Duodenal mucosa (tissue), 2 donors: ENCODE measurements at regions not wholly inside any gene's neighbourhood (a gene's known extent, or its start where the extent isn't known, plus 50 kb on each side); places are given as distances from the start of the nearest gene placed in this dataset.

Experiments
- H3K27ac ChIP-seq: one replicate; pipeline ENCODE4 v1.7.0; 2013; ENCODE audit warnings: low read depth, low read length
- H3K27me3 ChIP-seq, 2 donors: one replicate each; pipeline ENCODE4 v1.7.0; 2013; ENCODE audit warnings: low read length in 2 of 2, control low read depth in 1 of 2; ENCODE audit not compliant: insufficient read depth in 2 of 2, control insufficient read depth in 1 of 2
- H3K36me3 ChIP-seq, 2 donors: one replicate each; pipeline ENCODE4 v1.7.0; 2013; ENCODE audit warnings: low read length in 2 of 2, control low read depth in 1 of 2; ENCODE audit not compliant: insufficient read depth in 2 of 2, control insufficient read depth in 1 of 2
- H3K4me1 ChIP-seq, 2 donors: one replicate each; pipeline ENCODE4 v1.7.0; 2013; ENCODE audit warnings: low read length in 2 of 2, control low read depth in 1 of 2; ENCODE audit not compliant: insufficient read depth in 2 of 2, control insufficient read depth in 1 of 2
- H3K4me3 ChIP-seq, 2 donors: one replicate each; pipeline ENCODE4 v1.7.0; 2013; ENCODE audit warnings: low read length in 2 of 2, low read depth in 1 of 2
- H3K9ac ChIP-seq, 2 donors: one replicate each; pipeline ENCODE4 v1.7.0; 2013; ENCODE audit warnings: low read length in 2 of 2, low read depth in 1 of 2
- H3K9me3 ChIP-seq, 2 donors: one replicate each; pipeline ENCODE4 v1.7.0; 2013; ENCODE audit warnings: low read length in 2 of 2, control low read depth in 1 of 2; ENCODE audit not compliant: control insufficient read depth in 1 of 2

DNA sequence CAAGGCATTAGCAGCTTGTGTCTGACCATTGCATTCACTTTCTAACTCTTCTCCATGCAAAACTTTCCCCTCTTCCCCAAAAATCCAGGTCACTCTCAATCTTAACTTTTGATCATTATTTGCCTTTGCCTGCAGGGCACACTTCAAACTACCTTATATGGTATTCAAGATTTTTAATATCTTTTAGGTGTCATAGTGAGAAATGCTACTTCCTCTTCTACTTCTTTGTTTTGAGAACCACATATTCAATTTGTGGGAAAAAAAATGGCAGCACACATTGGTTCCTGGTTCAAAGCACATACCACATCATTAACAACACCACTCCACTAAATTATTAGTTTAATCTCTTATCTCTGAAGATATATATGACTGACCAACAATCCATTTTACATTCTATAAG is 1267.0 kb upstream of the CITED2 start:
- H3K27me3 ChIP-seq, result no peaks in the 10 kb centered on the region
- peaks cover 0 to 2% of the 10 kb centered on the region in 2 donors for H3K9me3 ChIP-seq
- H3K36me3 ChIP-seq, result no peaks in the 10 kb centered on the region
- H3K4me3 ChIP-seq, result no peak overlapping the region
- no peak overlapping the region for H3K9ac ChIP-seq
- no peak overlapping the region for H3K27ac ChIP-seq
- no peaks in the 10 kb centered on the region for H3K4me1 ChIP-seq

DNA sequence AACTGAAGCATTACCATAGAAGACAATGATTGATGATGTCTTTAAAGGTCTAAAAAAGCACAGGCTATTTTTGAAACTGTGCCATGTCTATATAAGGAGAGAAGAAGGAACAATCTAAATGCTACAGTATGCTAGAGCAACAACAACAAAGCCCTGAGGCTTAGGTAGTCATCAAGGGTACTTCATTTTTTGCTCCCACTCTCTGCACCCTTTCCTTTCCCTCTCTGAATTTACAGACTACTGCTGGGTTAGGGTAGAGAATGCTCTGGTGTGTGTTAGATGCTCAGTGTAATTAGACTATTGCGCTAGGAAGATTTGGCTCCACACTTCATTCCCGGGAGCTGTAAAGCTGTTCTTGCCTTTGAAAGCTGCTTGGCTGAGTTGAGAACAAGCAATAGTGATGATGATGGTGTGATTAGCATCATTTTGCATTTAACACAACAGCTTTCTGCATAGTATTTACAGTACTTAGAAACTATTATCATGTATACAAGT is 1262.5 kb upstream of the CITED2 start:
- no peak overlapping the region for H3K9ac ChIP-seq
- no peaks in the 10 kb centered on the region for H3K4me1 ChIP-seq
- no peak overlapping the region for H3K27ac ChIP-seq
- H3K36me3 ChIP-seq, result no peaks in the 10 kb centered on the region
- H3K4me3 ChIP-seq, result no peak overlapping the region
- H3K27me3 ChIP-seq, result no peaks in the 10 kb centered on the region
- H3K9me3 ChIP-seq, result no peaks in the 10 kb centered on the region

DNA sequence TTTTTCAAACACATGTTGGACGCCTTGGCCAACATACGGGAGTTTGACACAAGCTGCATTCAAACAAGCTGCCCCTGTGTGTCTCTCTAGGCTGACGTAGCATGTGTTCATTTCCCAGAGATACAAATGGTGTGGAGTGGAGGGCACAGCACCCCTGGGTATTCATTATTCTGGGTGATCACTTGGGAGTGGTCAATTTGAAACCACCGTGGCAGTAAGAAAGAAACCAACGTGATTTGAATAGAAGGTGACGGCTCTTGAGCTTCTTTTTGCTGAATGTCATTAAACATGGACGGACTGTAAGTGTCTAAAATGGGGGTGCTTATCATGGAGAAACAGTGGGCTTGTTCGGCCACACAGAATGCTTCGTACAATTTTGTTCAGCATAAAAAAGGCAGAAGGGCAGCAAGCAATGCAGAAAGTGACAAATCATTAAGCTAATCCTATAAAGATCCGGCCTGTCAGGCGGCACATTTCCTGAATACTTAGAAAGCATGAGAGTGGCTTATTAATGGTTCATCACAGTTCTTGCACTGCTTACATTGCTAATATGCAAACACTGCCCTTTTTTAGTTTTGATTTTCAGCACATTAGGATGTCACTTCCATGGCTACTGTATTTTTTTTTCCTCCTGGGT is 1261.9 kb upstream of the CITED2 start:
- Histone ChIP-seq H3K27me3 (no peaks in the 10 kb centered on the region), H3K9me3 (no peaks in the 10 kb centered on the region), H3K4me1 (no peaks in the 10 kb centered on the region), H3K27ac (no peak overlapping the region), H3K9ac (no peak overlapping the region), H3K36me3 (no peaks in the 10 kb centered on the region), H3K4me3 (no peak overlapping the region)

DNA sequence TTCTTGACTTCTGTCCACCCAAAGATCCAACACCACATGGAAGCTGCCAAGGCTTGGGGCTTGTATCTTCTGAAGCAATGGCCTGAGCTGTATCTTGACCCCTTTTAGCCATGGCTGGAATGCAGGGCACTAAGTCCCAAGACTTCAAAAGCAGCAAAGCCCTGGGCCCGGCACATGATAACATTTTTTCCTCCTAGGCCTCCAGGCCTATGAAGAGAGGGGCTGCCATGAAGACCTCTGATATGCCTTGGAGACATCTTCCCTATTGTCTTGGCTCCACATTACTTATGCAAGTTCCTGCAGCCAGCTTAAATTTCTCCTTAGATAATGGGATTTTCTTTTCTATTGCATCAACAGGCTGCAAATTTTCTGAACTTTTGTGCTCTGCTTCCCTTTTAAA is 1252.6 kb upstream of the CITED2 start:
- Histone ChIP-seq H3K4me1 (no peaks in the 10 kb centered on the region), H3K27me3 (no peaks in the 10 kb centered on the region), H3K9ac (no peak overlapping the region), H3K9me3 (peaks cover 7 to 12% of the 10 kb centered on the region in 2 donors), H3K27ac (no peak overlapping the region), H3K4me3 (no peak overlapping the region), H3K36me3 (no peaks in the 10 kb centered on the region)

DNA sequence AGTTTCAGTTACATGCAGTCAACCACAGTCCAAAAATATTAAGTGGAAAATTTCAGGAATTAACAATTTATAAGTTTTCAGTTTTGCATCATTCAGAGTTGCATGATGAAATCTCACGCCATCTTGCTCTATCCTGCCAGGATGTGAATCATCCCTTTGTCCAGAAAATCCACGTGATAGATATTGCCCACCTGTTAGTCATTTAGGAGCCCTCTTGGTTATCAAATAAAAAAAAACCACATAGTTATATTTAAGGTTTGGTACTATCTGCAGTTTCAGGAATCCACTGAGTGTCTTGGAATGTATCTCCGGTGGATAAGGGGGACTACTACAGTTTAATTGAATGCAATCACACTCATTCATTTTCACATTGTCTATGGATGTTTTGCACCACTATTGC is 1249.0 kb upstream of the CITED2 start:
- Histone ChIP-seq H3K36me3 (no peaks in the 10 kb centered on the region), H3K4me3 (no peak overlapping the region), H3K9ac (no peak overlapping the region), H3K4me1 (no peaks in the 10 kb centered on the region), H3K9me3 (peaks cover 7 to 12% of the 10 kb centered on the region in 2 donors), H3K27me3 (no peaks in the 10 kb centered on the region), H3K27ac (no peak overlapping the region)

DNA sequence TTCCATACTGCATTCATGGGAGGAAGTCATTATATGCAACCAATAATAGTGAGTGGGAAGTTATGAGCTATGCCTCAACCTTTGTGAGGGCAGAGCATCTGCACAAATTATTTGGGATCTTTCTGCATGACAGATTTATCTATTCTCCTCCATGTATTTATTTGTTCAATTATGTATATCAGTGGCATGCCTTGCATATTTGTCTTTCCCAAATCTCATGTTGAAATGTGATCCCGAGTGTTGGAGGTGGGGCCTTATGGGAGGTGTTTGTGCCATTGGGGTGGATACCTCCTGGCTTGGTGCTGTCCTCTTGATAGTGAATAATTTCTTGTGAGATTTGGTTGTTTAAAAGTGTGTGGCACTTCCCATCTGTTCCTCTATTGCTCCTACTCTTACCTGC is 1246.0 kb upstream of the CITED2 start:
- Histone ChIP-seq H3K27me3 (no peaks in the 10 kb centered on the region), H3K9me3 (no peaks in the 10 kb centered on the region), H3K4me3 (no peak overlapping the region), H3K9ac (no peak overlapping the region), H3K27ac (no peak overlapping the region), H3K4me1 (no peaks in the 10 kb centered on the region), H3K36me3 (no peaks in the 10 kb centered on the region)

DNA sequence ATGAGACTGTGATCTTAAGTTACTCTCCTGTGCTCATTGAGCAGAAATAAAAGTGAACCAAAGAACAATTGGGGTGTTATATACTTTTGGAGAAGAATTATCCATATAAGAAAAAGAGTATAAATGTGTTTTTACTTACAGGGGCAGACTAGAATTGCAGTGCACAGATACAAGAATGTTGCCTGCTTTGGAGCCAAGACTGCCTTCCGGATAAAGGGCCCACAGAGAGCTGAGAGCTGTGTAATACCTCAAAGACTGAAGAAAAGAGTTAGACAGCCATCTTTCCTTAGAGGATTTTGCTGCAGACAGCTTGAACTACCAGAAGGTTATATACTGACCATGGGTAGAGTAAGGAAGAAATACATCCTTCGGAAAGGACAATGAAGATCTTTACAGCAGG is 1235.5 kb upstream of the CITED2 start:
- H3K36me3 ChIP-seq, result no peaks in the 10 kb centered on the region
- no peak overlapping the region for H3K27ac ChIP-seq
- no peaks in the 10 kb centered on the region for H3K27me3 ChIP-seq
- no peaks in the 10 kb centered on the region for H3K9me3 ChIP-seq
- no peaks in the 10 kb centered on the region for H3K4me1 ChIP-seq
- no peak overlapping the region for H3K9ac ChIP-seq
- H3K4me3 ChIP-seq, result no peak overlapping the region

DNA sequence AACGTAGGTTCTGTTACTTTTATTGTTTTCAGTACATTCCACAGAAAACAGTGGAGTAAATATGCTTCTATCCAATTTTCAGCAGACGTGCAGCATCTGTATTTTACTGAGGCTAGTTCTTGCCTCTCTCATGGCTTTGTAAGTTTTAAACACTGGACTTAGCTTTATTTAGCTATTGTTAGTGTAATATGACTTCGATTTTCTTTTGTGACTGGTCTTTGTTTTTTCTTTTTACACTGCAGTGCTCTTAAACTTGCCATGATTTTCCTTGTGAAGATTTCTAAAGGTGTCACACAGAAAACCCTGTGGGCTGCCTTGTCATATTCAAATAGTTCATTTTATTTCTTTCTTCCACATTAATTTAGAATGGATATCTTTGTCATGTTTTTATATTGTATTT is 1234.9 kb upstream of the CITED2 start:
- no peak overlapping the region for H3K27ac ChIP-seq
- no peaks in the 10 kb centered on the region for H3K4me1 ChIP-seq
- H3K4me3 ChIP-seq, result no peak overlapping the region
- no peak overlapping the region for H3K9ac ChIP-seq
- no peaks in the 10 kb centered on the region for H3K9me3 ChIP-seq
- H3K27me3 ChIP-seq, result no peaks in the 10 kb centered on the region
- no peaks in the 10 kb centered on the region for H3K36me3 ChIP-seq

DNA sequence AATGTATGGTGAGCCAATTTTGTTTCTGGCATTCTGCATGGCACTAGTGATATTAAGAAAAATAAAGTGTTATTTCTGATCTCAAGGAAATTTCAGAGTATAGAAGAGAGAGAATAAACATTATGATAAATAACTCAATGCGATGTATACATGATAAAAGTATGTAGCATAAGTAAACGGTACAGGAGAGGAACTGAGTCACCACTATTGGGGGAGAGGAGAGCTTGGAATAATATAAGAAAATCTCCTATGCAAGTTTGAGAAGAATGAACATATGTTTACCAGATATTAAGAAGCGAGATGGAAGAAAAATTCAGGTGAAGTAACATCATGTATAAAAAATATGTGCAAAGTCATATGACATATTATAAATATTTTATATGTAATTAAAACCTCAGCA is 1230.3 kb upstream of the CITED2 start:
- no peak overlapping the region for H3K27ac ChIP-seq
- H3K4me1 ChIP-seq, result no peaks in the 10 kb centered on the region
- H3K4me3 ChIP-seq, result no peak overlapping the region
- no peak overlapping the region for H3K9ac ChIP-seq
- H3K27me3 ChIP-seq, result no peaks in the 10 kb centered on the region
- no peaks in the 10 kb centered on the region for H3K9me3 ChIP-seq
- no peaks in the 10 kb centered on the region for H3K36me3 ChIP-seq

DNA sequence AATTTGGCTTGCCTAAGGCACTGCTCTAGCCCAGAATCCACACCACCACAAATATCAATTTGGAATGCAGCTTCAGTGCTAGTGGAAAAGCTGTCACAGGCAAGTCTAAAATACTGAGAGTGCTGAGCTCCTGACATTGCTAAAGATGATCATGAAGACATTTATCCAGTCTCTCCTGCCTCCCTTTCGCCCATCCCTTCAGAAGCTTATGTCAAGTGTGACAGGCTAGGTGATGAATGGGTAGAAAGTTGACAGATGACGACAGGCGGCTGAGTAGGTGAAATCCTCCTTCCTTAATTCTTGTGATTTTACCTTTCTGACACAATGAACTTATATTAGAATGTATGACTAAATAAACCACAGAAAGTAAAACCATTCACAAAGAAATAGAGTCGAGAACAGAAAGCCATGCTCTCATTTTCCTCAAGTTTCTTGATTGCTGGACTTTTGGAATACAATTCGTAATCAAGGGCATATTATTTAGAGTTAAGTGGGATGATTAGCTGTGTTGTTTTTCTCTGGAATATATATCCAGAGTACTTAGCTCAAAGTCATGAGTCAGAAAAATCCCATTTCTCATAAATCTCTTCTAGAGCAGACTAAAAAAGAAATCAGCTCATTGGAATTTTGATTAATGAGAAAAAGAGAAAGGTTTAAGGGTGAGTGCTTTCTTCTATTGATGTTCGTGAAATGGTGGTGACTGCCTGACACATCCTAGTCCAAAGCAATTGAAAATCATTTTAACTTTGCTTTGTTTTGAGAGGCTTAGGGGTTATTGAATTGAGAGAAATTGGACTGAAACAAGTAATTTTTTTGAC is 1228.2 kb upstream of the CITED2 start:
- Histone ChIP-seq H3K9me3 (no peaks in the 10 kb centered on the region), H3K27ac (no peak overlapping the region), H3K4me1 (no peaks in the 10 kb centered on the region), H3K27me3 (no peaks in the 10 kb centered on the region), H3K4me3 (no peak overlapping the region), H3K9ac (no peak overlapping the region), H3K36me3 (no peaks in the 10 kb centered on the region)
